Skeletal muscle tissue (tissue), 3 donors: ENCODE measurements at regions not wholly inside any gene's neighbourhood (a gene's known extent, or its start where the extent isn't known, plus 50 kb on each side); places are given as distances from the start of the nearest gene placed in this dataset.

Source experiments
- H3K27ac ChIP-seq: one replicate; pipeline ENCODE4 v1.7.0; 2013; ENCODE audit warnings: mild to moderate bottlenecking, low read depth, low read length, inconsistent platforms
- H3K27me3 ChIP-seq, 3 donors: one replicate each; pipeline ENCODE4 v1.7.0; 2013; ENCODE audit warnings: low read length in 3 of 3; ENCODE audit not compliant: control insufficient read depth in 3 of 3, insufficient read depth in 3 of 3
- H3K36me3 ChIP-seq, 3 donors: one replicate each; pipeline ENCODE4 v1.7.0; 2013; ENCODE audit warnings: low read length in 3 of 3; ENCODE audit not compliant: control insufficient read depth in 3 of 3, insufficient read depth in 3 of 3
- H3K4me1 ChIP-seq, 3 donors: one replicate each; pipeline ENCODE4 v1.7.0; 2013; ENCODE audit warnings: low read length in 3 of 3, mild to moderate bottlenecking in 3 of 3; ENCODE audit not compliant: control insufficient read depth in 3 of 3, insufficient read depth in 3 of 3
- H3K4me3 ChIP-seq, 3 donors: one replicate each; pipeline ENCODE4 v1.7.0; 2013; ENCODE audit warnings: low read length in 3 of 3
- H3K9ac ChIP-seq, 3 donors: one replicate each; pipeline ENCODE4 v1.7.0; 2013; ENCODE audit warnings: low read length in 3 of 3, mild to moderate bottlenecking in 3 of 3, moderate library complexity in 2 of 3, low read depth in 1 of 3
- H3K9me3 ChIP-seq, 3 donors: one replicate each; pipeline ENCODE4 v1.7.0; 2013; ENCODE audit warnings: low read length in 3 of 3; ENCODE audit not compliant: control insufficient read depth in 3 of 3
- donor health status: Osteomylitis.

- Histone ChIP-seq H3K9me3 (no peaks in the 10 kb centered on the region), H3K9ac (no peak overlapping the region), H3K4me3 (no peak overlapping the region), H3K4me1 (no peaks in the 10 kb centered on the region), H3K27ac (no peak overlapping the region), H3K36me3 (no peaks in the 10 kb centered on the region), H3K27me3 (no peaks in the 10 kb centered on the region)
Measured at GRCh38 chr14:58966997-58967396, 221.5 kb upstream of the DAAM1 start.

- no peaks in the 10 kb centered on the region for H3K4me1 ChIP-seq
- no peak overlapping the region for H3K9ac ChIP-seq
- no peak overlapping the region for H3K27ac ChIP-seq
Measured at GRCh38 chr14:58969951-58970751, 218.3 kb upstream of the DAAM1 start.

GRCh38 chr14:58972233-58973017 is 216.0 kb upstream of the DAAM1 start:
- H3K27ac ChIP-seq = no peak overlapping the region
- no peak overlapping the region for H3K9ac ChIP-seq
- no peaks in the 10 kb centered on the region for H3K36me3 ChIP-seq
- H3K9me3 ChIP-seq = no peaks in the 10 kb centered on the region
- H3K4me3 ChIP-seq = no peak overlapping the region
- no peaks in the 10 kb centered on the region for H3K4me1 ChIP-seq
- no peaks in the 10 kb centered on the region for H3K27me3 ChIP-seq

More at GRCh38 chr14:58969951-58970751, 218.3 kb upstream of the DAAM1 start:
- H3K27me3 ChIP-seq = no peaks in the 10 kb centered on the region
- no peak overlapping the region for H3K4me3 ChIP-seq
- no peaks in the 10 kb centered on the region for H3K9me3 ChIP-seq
- H3K36me3 ChIP-seq = no peaks in the 10 kb centered on the region

- H3K4me3 ChIP-seq = no peak overlapping the region
- H3K4me1 ChIP-seq = no peaks in the 10 kb centered on the region
- H3K27me3 ChIP-seq = no peaks in the 10 kb centered on the region
- no peaks in the 10 kb centered on the region for H3K36me3 ChIP-seq
- H3K9me3 ChIP-seq = no peaks in the 10 kb centered on the region
- no peak overlapping the region for H3K27ac ChIP-seq
- H3K9ac ChIP-seq = no peak overlapping the region
Measured at GRCh38 chr14:58977366-58977765, 211.1 kb upstream of the DAAM1 start.

GRCh38 chr14:58978343-58978742 is 210.1 kb upstream of the DAAM1 start:
- no peaks in the 10 kb centered on the region for H3K4me1 ChIP-seq
- no peaks in the 10 kb centered on the region for H3K36me3 ChIP-seq
- H3K27me3 ChIP-seq = no peaks in the 10 kb centered on the region
- no peak overlapping the region for H3K4me3 ChIP-seq
- no peak overlapping the region for H3K27ac ChIP-seq
- no peaks in the 10 kb centered on the region for H3K9me3 ChIP-seq
- H3K9ac ChIP-seq = no peak overlapping the region

- H3K27ac ChIP-seq = no peak overlapping the region
- H3K4me1 ChIP-seq = no peaks in the 10 kb centered on the region
Measured at GRCh38 chr14:58979325-58979724, 209.1 kb upstream of the DAAM1 start.

GRCh38 chr14:58981840-58982239 is 206.6 kb upstream of the DAAM1 start:
- Histone ChIP-seq H3K27me3 (no peaks in the 10 kb centered on the region), H3K27ac (no peak overlapping the region), H3K9me3 (no peaks in the 10 kb centered on the region), H3K4me3 (no peak overlapping the region), H3K4me1 (no peaks in the 10 kb centered on the region), H3K9ac (no peak overlapping the region), H3K36me3 (no peaks in the 10 kb centered on the region)

More at GRCh38 chr14:58979325-58979724, 209.1 kb upstream of the DAAM1 start:
- H3K4me3 ChIP-seq = no peak overlapping the region
- no peaks in the 10 kb centered on the region for H3K27me3 ChIP-seq
- H3K36me3 ChIP-seq = no peaks in the 10 kb centered on the region
- H3K9ac ChIP-seq = no peak overlapping the region
- no peaks in the 10 kb centered on the region for H3K9me3 ChIP-seq

- H3K4me3 ChIP-seq = no peak overlapping the region
- no peaks in the 10 kb centered on the region for H3K27me3 ChIP-seq
- H3K36me3 ChIP-seq = no peaks in the 10 kb centered on the region
- H3K9ac ChIP-seq = no peak overlapping the region
- H3K4me1 ChIP-seq = no peaks in the 10 kb centered on the region
- H3K27ac ChIP-seq = no peak overlapping the region
- H3K9me3 ChIP-seq = no peaks in the 10 kb centered on the region
Measured at GRCh38 chr14:58985786-58986185, 202.7 kb upstream of the DAAM1 start.

GRCh38 chr14:58987591-58987990 is 200.9 kb upstream of the DAAM1 start:
- no peak overlapping the region for H3K9ac ChIP-seq
- no peaks in the 10 kb centered on the region for H3K27me3 ChIP-seq
- H3K9me3 ChIP-seq = no peaks in the 10 kb centered on the region
- no peaks in the 10 kb centered on the region for H3K36me3 ChIP-seq
- H3K4me1 ChIP-seq = no peaks in the 10 kb centered on the region
- no peak overlapping the region for H3K4me3 ChIP-seq
- H3K27ac ChIP-seq = no peak overlapping the region

GRCh38 chr14:58992935-58993334 is 195.5 kb upstream of the DAAM1 start:
- H3K4me1 ChIP-seq = no peaks in the 10 kb centered on the region
- no peak overlapping the region for H3K9ac ChIP-seq
- H3K4me3 ChIP-seq = no peak overlapping the region

More at GRCh38 chr14:58992935-58993334, 195.5 kb upstream of the DAAM1 start:
- H3K36me3 ChIP-seq = no peaks in the 10 kb centered on the region
- no peak overlapping the region for H3K27ac ChIP-seq
- H3K27me3 ChIP-seq = no peaks in the 10 kb centered on the region
- no peaks in the 10 kb centered on the region for H3K9me3 ChIP-seq
